Stimulated activated CD8-positive, alpha-beta memory T cell treated with anti-CD3 and anti-CD28 coated beads, Interleukin-4, amount 100 ng/mL, for 4 hours (primary cell): ENCODE measurements at regions not wholly inside any gene's neighbourhood (a gene's known extent, or its start where the extent isn't known, plus 50 kb on each side); places are given as distances from the start of the nearest gene placed in this dataset.

Experiments used
- DNase-seq, 2 donors: peaks; one replicate each; pipeline ENCODE4 v3.0.0-alpha.2; 2020; ENCODE audit warnings: low read depth in 2 of 2, low spot score in 1 of 2

DNA sequence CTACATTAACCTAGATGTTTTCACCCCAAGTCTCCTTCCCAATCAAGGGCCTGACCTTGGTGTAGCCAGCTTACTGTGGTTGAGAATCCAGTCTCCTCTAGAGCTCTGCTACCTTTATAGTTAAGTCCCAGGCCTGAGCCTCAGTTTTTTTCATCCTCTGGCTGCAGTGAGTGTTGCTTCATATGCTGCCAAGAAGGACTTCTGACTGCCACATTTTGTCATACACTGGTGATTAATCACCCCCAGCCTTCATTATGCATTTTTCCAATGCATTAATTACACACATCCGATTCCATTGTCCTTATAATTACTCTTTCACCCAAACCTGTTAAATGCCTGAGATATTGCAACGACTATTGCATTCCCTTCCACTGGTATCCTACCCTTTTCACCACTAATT is 66.3 kb upstream of the FGGY start:
- DNase-seq: no peak

DNA sequence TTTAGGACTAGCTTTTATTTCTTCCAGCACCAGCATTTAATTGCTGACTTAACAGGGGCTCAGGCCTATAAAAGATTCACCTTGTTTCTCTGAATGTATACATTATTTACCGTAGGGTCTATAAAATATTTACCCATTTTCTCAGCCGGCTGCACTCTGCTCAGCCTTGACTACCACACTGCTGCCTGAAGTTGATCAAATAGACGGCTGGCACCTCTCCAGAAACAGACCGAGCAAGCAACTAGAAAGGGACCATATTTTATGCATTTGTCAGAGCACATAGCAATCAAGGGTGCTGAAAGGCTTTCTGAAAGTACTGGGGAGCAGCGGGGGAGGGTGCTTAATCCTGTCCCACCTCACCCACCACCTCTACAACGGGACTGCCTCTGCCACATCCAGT is 64.7 kb upstream of the FGGY start:
- DNase-seq: no peak

DNA sequence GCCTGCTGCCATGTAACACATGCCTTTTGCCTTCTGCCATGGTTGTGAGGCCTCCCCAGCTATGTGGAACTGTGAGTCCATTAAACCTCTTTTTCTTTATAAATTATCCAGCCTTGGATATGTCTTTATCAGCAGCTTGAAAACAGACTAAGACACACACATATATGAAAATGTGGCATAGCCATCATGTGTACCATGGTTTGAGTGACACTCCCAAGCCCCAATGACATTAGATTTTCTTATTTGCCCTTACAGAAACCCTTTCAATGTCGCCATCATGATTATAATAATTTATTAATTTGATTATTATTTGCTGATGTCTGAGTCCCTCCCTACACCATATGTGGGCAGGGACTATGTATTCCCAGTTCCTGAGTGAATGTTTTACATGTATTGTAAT is 63.5 kb upstream of the FGGY start:
- DNase-seq: no peak

DNA sequence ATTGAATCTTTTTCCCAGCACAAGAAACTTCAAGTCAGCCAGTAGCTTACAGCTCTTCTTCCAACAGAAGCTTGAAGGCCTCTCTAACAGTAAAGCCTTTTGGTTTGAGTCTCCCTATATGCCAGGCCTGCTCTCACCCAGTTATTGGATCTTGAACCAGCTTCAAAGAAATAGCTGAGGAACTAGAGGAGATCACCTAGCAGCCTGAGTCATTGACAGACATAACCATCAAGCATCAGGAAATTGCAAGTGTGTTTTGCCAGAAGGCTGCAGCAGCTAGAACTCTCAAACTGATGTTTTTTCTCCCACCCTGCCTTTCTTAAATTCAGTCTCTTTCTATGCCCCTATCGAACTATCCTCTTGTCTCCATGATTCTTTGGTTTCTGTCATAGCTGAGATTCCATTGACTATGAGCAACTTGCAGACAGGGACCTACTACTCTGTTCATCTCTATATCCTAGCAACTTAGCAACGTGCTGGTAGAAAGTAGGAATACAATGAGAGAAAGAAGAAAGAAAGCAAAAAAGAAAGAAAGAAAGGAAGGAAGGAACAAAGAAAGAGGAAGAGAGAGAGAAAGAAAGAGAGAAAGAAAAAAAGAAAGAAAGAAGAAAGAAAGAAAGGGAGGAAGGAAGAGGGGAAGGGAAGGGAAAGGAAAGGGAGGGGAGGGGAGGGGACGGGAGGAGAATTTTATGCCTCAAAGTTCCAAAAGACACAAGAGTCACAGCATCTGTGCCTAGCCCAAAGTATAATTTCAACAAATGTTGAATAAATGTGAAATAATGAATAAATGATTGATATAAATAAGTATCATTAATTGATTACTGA is 60.0 kb upstream of the FGGY start:
- no peak for DNase-seq

DNA sequence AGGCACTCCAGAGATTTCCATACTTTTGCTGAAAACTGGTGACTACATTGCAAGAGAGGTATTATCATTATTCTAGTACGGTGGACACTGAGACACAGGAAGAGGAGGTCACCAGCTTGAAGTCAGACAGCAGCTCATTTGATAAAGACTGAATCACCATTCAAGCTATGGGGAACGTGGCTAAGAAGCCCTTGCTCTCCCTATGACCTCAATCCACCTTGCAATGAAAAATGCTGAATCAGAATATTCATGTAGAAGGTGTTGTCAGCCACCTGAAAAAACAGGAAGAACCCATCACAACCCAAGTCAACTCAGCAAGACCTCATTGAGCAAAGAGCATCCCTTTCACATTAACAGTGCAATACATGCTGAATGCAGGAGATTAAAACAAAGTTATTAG is 59.0 kb upstream of the FGGY start:
- no peak for DNase-seq

DNA sequence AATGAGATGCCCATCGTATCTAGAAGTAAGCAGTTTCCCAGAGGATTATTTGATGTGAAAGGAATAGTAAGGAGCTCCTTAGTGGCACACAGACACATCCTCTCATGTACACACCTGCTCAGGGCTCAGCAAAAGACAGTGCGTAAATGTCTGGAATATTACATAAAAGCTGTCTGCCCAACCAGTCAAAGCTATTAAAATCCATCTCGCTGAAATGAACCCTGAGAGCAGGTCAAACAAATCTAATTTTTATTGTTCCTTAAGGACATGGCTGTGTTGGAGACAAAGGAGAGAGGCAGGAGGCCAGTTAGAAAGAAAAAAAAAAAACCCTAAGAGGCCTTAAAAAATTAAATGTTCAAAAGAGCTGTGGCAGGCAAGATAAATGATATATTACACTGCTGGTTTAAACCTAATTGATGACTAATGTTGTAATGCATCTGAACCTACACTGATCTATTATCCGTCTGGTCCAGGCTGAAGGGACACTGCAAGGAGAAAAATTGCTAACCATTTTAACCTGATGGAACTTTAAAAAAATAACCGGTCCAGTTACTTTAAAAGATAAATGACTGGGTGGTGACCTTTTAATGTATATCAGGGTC is 58.5 kb upstream of the FGGY start:
- no peak for DNase-seq

DNA sequence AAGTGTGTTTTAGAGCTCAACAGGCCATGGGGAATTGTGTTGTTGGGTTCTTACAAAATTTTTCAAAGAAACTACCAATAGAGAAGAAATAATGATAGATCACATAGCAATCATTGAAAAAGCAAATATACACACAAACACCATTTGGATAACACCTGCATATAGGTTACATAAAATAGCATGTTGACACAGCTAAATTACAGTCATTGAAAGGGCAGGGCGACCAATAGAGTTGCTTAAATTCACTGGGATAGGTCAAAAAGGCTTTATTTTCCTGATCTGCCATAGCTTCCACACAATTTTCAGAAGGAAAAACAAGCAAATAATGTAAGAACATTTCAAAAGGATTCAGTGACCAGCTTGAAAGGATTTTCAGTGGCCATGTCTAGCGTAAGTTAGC is 57.9 kb upstream of the FGGY start:
- DNase-seq: no peak

DNA sequence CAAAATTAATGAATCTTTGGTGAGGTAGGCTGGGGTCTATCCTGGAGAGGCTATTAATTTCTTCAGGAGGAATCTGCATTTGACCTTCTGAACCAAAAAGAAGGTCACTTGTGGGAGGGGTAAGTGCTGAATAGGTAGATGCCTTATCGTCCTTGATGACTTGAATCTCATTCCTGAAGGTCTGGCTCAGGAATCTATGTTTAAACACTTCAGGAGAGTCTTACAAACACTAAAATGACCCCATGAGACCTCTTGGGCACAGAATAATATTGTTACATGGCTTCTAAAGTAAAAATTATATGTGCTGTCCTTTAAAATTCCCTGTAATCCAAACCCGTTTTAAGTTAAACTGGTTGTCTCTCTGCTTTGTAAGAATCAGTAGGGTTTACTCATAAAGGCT is 55.0 kb upstream of the FGGY start:
- DNase-seq: no peak

DNA sequence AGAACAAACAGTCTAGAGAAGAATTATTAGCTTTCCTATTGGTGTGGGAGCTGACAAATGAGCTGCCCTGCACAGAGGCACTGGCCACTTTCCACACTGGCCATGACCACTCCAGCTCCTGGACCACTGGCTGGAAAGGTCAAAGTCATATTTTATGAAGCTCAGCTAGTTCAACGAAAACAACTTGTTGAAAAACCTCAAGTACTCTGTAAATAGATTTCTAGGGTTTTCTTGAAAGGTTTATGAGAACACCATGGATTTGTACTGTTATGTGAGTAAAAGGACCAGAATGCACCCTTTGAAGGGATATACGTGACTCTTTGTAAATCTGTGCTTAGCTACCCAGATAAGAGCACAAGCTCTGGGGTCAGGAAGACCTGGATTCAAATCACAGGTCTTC is 54.5 kb upstream of the FGGY start:
- DNase-seq: no peak

DNA sequence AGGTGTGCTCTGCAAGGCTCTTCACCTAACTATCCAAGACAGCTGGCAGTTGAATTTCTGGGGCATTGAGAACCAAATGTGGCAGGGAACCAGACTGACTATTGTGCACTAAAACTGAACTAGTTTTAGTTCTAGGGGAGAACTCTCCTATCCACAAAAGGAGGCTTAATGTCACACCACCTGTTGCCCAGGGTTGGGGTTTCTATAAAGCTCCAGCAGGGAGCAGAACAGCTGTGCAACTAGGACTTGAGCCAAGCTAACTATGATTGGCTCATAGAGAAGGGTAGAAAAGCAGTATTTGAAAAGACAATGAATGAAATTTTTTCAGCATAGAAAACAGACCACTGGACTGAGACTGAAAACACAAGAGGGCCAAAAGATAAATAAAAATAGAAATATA is 53.3 kb upstream of the FGGY start:
- DNase-seq: no peak

DNA sequence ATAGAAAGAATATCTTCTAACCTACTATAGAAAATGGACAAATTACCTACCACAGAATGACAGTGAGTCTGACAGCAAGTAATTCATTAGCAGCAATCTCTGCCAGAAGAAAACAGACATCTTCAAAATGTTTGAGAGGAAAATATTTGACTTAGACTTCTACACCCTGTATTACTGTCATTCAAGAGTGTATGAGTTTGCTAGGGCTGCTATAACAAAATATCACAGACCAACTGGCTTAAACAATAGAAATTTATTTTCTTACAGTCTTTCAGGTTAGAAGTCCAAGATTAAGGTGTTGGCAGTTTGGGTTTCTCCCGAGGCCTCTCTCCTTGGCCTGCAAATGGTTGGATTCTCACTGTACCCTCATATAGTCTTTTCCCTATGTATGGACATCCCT is 52.9 kb upstream of the FGGY start:
- DNase-seq: no peak

DNA sequence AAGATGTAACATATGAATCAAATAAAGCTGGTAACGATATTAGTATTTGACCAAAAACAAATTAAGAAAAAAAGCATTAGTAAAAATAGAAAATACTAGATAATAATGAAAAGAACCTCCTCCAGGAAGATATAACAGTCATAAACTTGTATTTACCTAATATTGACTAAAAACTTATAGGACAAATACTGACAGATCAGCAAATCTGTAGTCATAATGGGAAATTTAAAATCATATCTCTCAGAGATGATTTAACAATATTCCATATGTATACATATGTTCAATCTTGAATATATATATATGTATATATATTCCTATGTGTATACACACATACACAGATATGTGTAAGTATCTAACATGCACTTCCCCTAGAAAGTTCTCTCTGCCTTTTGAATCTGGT is 52.0 kb upstream of the FGGY start:
- no peak for DNase-seq
